GM12878 (cell line): ENCODE measurements at regions not wholly inside any gene's neighbourhood (a gene's known extent, or its start where the extent isn't known, plus 50 kb on each side); places are given as distances from the start of the nearest gene placed in this dataset.

Experiments
- ATAC-seq: fragments of 200-7000 bp; cut with Tn5 transposase; 3 replicates; pipeline ENCODE4 v1.9.1; 2020; ENCODE audit warnings: mild to moderate bottlenecking, moderate library complexity
- BruUV-seq: library from RNA; stranded (reverse); fragments of 400-500 nt; replicated peaks from 2 replicates; lab custom pipeline; 2021; lab: Mats Ljungman, UMichigan
- CTCF ChIA-PET: fragments of 300-600 bp; sonication (Branson Sonifier 250); formaldehyde crosslinking; extraction: SDS; loops from one replicate; lab custom pipeline; 2021; ENCODE audit warnings: inconsistent platforms; lab: Yijun Ruan, JAX
- POLR2A ChIA-PET: fragments of 350-600 bp; formaldehyde crosslinking; extraction: SDS; loops from one replicate; lab custom pipeline; 2021; ENCODE audit warnings: inconsistent platforms; lab: Charles Lee
- RAD21 ChIA-PET: fragments of 300-600 bp; sonication (Branson Sonifier 250); formaldehyde crosslinking; loops from one replicate; lab custom pipeline; 2023; ENCODE audit warnings: antibody characterized with exemption; ENCODE audit not compliant: unreplicated experiment; lab: Charles Lee
- SMC1A ChIA-PET: fragments of 300-600 bp; sonication (Branson Sonifier 250); formaldehyde crosslinking; loops from one replicate; lab custom pipeline; 2023; ENCODE audit not compliant: unreplicated experiment, uncharacterized antibody; lab: Charles Lee
- DNase-seq: peaks from one replicate; pipeline ENCODE4 v3.0.0-alpha.2; 2011; ENCODE audit warnings: low read depth, low spot score
- FAIRE-seq: peaks from 3 replicates; lab custom pipeline; 2011; peaks lifted over from hg19 to GRCh38; lab: Jason Lieb, UNC
- H2AFZ ChIP-seq: 2 replicates; pipeline ENCODE4 v1.6.0; 2011; ENCODE audit warnings: low read depth, low read length, control low read depth; ENCODE audit not compliant: control insufficient read depth
- H3K27ac ChIP-seq: 2 replicates; pipeline ENCODE4 v1.5.1; 2011; ENCODE audit warnings: control low read depth; ENCODE audit not compliant: control insufficient read depth, insufficient read depth
- H3K27me3 ChIP-seq, 2 experiments: replicated peaks in 1 of 2; 2 replicates each; pipeline versions ENCODE4 v1.6.0 to v1.6.1; 2011; ENCODE audit warnings: low read length in 1 of 2; ENCODE audit not compliant: control insufficient read depth in 2 of 2, insufficient read depth in 2 of 2
- H3K36me3 ChIP-seq, 2 experiments: 2 replicates each; pipeline ENCODE4 v1.5.1; 2011; ENCODE audit warnings: low read length in 1 of 2; ENCODE audit not compliant: control insufficient read depth in 2 of 2, insufficient read depth in 2 of 2
- H3K4me1 ChIP-seq: 2 replicates; pipeline ENCODE4 v1.6.1; 2011; ENCODE audit warnings: mild to moderate bottlenecking, low read length, moderate library complexity, mixed read lengths; ENCODE audit not compliant: control insufficient read depth, insufficient read depth
- H3K4me2 ChIP-seq: 2 replicates; pipeline ENCODE4 v1.6.0; 2011; ENCODE audit warnings: control low read depth; ENCODE audit not compliant: control insufficient read depth, insufficient read depth
- H3K4me3 ChIP-seq: fragments of 200-600 bp; sonication (generic); 2 replicates; pipeline ENCODE4 v1.5.1; 2016
- H3K79me2 ChIP-seq: 2 replicates; pipeline ENCODE4 v1.6.0; 2011; ENCODE audit warnings: low read length; ENCODE audit not compliant: control insufficient read depth, insufficient read depth
- H3K9ac ChIP-seq: 2 replicates; pipeline ENCODE4 v1.8.0; 2011; ENCODE audit warnings: low read length, control low read depth, mixed read lengths; ENCODE audit not compliant: control insufficient read depth, insufficient read depth
- H3K9me3 ChIP-seq: replicated peaks from 3 replicates; pipeline ENCODE4 v1.5.1; 2011; ENCODE audit warnings: mild to moderate bottlenecking, low read length; ENCODE audit not compliant: control insufficient read depth, insufficient read depth
- H4K20me1 ChIP-seq: 2 replicates; pipeline ENCODE4 v1.6.0; 2011; ENCODE audit not compliant: control insufficient read depth, insufficient read depth
- BMI1 ChIP-seq: fragments of 450-650 bp; IDR thresholded peaks from 2 replicates; pipeline ENCODE4 v1.6.1; 2016; ENCODE audit warnings: mild to moderate bottlenecking, moderate library complexity, borderline replicate concordance
- NFIC ChIP-seq: IDR thresholded peaks from 2 replicates; pipeline ENCODE4 v1.6.1; 2012; ENCODE audit warnings: low read depth, mild to moderate bottlenecking, inconsistent platforms, low read length, moderate library complexity
- NFYA ChIP-seq: IDR thresholded peaks from 2 replicates; pipeline ENCODE4 v1.6.1; 2011; ENCODE audit warnings: low read depth, mild to moderate bottlenecking, low read length, improper control_type of control experiment, borderline replicate concordance
- NR2C2 ChIP-seq: IDR thresholded peaks from 2 replicates; pipeline ENCODE4 v1.6.1; 2011; ENCODE audit warnings: borderline replicate concordance, low read depth; ENCODE audit not compliant: control insufficient read depth, insufficient read length
- RB1 ChIP-seq: fragments of 450-650 bp; formaldehyde crosslinking; IDR thresholded peaks from 2 replicates; pipeline ENCODE4 v1.6.1; 2017; ENCODE audit warnings: mild to moderate bottlenecking, borderline replicate concordance
- ZBED1 ChIP-seq: IDR thresholded peaks from 2 replicates; pipeline ENCODE4 v1.6.1; 2016; ENCODE audit warnings: borderline replicate concordance
- ZNF207 ChIP-seq: fragments of 450-650 bp; IDR thresholded peaks from 2 replicates; pipeline ENCODE4 v1.6.1; 2014; ENCODE audit warnings: antibody characterized with exemption, mild to moderate bottlenecking, borderline replicate concordance
- ZNF274 ChIP-seq: IDR thresholded peaks from one replicate; pipeline ENCODE4 v1.8.0; 2011; ENCODE audit not compliant: insufficient read length, insufficient read depth
- WGBS: methylation state at CpG from one replicate; pipeline ENCODE4 v1.1.6; 2016; ENCODE audit warnings: low lambda C conversion rate; ENCODE audit not compliant: insufficient replicate concordance, insufficient coverage; ENCODE audit errors: missing lambda C conversion rate; 5-methylcytosine and 5-hydroxymethylcytosine counted together
- in situ Hi-C: fragments of 300-500 bp; cut with MboI; formaldehyde crosslinking; loops from 9 replicates; pipeline ENCODE4 v1.14.3; 2018; ENCODE audit warnings: mixed read lengths
- intact Hi-C: fragments of 100-400 bp; cut with micrococcal nuclease; formaldehyde crosslinking; loops from one replicate; pipeline ENCODE4 v1.14.2; 2022; ENCODE audit not compliant: unreplicated experiment
- TF ChIP-seq, protein P1 (sequence below): fragments of 450-650 bp; IDR thresholded peaks from 2 replicates; pipeline ENCODE4 v1.6.1; 2017; ENCODE audit warnings: mild to moderate bottlenecking, moderate library complexity
- TF ChIP-seq, protein P2 (sequence below): fragments of 450-650 bp; IDR thresholded peaks from 2 replicates; pipeline ENCODE4 v1.6.1; 2016; ENCODE audit warnings: mild to moderate bottlenecking, moderate library complexity, borderline replicate concordance
- TF ChIP-seq, protein P3 (sequence below), 3 experiments: IDR thresholded peaks in 2 of 3; conservative IDR thresholded peaks in 1 of 3; 2 replicates each; pipeline ENCODE4 v1.5.1; 2011; ENCODE audit warnings: low read depth in 3 of 3, low read length in 3 of 3, mild to moderate bottlenecking in 3 of 3, control low read depth in 2 of 3, moderate library complexity in 2 of 3, inconsistent platforms in 1 of 3, mixed read lengths in 1 of 3; ENCODE audit not compliant: control insufficient read depth in 2 of 3, insufficient read depth in 1 of 3; ENCODE audit errors: extremely low read depth in 1 of 3

DNA sequence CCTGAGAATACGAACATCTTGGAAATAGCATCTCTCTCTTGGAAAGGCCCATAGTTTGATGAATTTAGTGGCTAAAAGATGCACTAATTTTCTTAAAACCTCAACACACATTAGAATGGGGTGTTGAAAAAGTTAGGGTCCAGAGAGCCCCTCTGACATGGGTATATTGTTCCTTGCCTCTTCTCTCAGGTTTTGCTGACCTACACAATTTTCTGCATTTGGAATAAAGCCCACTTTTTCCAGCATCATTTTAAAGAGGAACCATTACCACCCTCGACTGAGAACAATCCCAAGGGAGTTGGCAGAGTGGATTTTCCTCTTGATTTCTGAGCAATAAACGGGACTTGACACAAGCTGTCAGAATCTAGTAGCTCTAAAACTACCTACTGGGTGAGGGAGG is 156.1 kb downstream of the PMP22 start (continued):
- TF ChIP-seq, protein P1, sequence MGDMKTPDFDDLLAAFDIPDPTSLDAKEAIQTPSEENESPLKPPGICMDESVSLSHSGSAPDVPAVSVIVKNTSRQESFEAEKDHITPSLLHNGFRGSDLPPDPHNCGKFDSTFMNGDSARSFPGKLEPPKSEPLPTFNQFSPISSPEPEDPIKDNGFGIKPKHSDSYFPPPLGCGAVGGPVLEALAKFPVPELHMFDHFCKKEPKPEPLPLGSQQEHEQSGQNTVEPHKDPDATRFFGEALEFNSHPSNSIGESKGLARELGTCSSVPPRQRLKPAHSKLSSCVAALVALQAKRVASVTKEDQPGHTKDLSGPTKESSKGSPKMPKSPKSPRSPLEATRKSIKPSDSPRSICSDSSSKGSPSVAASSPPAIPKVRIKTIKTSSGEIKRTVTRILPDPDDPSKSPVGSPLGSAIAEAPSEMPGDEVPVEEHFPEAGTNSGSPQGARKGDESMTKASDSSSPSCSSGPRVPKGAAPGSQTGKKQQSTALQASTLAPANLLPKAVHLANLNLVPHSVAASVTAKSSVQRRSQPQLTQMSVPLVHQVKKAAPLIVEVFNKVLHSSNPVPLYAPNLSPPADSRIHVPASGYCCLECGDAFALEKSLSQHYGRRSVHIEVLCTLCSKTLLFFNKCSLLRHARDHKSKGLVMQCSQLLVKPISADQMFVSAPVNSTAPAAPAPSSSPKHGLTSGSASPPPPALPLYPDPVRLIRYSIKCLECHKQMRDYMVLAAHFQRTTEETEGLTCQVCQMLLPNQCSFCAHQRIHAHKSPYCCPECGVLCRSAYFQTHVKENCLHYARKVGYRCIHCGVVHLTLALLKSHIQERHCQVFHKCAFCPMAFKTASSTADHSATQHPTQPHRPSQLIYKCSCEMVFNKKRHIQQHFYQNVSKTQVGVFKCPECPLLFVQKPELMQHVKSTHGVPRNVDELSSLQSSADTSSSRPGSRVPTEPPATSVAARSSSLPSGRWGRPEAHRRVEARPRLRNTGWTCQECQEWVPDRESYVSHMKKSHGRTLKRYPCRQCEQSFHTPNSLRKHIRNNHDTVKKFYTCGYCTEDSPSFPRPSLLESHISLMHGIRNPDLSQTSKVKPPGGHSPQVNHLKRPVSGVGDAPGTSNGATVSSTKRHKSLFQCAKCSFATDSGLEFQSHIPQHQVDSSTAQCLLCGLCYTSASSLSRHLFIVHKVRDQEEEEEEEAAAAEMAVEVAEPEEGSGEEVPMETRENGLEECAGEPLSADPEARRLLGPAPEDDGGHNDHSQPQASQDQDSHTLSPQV, result no peak

DNA sequence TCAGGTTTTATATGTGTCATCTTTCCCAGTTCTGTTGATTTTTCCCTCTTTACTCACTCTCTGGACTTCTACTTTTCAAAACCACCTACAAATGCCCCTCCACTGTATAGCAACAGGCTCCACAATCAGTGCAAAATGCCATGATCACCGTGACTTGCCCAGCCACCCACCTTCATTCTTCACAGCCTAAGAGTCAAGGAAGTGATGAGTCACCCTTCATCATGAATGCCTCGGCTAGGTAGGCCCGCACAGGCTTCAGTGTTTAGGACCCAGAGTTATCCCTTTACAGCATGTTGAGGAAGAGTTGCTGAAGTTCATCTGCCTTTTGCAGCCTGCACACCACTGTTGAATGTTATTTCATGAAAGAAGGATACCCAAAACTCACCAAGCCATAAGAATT is 158.6 kb downstream of the PMP22 start:
- BruUV-seq, result no TSS peak
- ATAC-seq (no peak), DNase-seq (no peak), FAIRE-seq (no peak)
- ChIA-PET SMC1A (no interaction called here), POLR2A (no interaction called here), RAD21 (no interaction called here), CTCF (no interaction called here)
- no peak overlapping the region for H3K9ac ChIP-seq
- TF ChIP-seq BMI1 (no peak), ZNF207 (no peak), NFYA (no peak), ZNF274 (no peak), NFIC (no peak), NR2C2 (no peak), ZBED1 (no peak), RB1 (no peak)
- TF ChIP-seq, protein P2, sequence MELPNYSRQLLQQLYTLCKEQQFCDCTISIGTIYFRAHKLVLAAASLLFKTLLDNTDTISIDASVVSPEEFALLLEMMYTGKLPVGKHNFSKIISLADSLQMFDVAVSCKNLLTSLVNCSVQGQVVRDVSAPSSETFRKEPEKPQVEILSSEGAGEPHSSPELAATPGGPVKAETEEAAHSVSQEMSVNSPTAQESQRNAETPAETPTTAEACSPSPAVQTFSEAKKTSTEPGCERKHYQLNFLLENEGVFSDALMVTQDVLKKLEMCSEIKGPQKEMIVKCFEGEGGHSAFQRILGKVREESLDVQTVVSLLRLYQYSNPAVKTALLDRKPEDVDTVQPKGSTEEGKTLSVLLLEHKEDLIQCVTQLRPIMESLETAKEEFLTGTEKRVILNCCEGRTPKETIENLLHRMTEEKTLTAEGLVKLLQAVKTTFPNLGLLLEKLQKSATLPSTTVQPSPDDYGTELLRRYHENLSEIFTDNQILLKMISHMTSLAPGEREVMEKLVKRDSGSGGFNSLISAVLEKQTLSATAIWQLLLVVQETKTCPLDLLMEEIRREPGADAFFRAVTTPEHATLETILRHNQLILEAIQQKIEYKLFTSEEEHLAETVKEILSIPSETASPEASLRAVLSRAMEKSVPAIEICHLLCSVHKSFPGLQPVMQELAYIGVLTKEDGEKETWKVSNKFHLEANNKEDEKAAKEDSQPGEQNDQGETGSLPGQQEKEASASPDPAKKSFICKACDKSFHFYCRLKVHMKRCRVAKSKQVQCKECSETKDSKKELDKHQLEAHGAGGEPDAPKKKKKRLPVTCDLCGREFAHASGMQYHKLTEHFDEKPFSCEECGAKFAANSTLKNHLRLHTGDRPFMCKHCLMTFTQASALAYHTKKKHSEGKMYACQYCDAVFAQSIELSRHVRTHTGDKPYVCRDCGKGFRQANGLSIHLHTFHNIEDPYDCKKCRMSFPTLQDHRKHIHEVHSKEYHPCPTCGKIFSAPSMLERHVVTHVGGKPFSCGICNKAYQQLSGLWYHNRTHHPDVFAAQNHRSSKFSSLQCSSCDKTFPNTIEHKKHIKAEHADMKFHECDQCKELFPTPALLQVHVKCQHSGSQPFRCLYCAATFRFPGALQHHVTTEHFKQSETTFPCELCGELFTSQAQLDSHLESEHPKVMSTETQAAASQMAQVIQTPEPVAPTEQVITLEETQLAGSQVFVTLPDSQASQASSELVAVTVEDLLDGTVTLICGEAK, result no peak
- TF ChIP-seq, protein P3, sequence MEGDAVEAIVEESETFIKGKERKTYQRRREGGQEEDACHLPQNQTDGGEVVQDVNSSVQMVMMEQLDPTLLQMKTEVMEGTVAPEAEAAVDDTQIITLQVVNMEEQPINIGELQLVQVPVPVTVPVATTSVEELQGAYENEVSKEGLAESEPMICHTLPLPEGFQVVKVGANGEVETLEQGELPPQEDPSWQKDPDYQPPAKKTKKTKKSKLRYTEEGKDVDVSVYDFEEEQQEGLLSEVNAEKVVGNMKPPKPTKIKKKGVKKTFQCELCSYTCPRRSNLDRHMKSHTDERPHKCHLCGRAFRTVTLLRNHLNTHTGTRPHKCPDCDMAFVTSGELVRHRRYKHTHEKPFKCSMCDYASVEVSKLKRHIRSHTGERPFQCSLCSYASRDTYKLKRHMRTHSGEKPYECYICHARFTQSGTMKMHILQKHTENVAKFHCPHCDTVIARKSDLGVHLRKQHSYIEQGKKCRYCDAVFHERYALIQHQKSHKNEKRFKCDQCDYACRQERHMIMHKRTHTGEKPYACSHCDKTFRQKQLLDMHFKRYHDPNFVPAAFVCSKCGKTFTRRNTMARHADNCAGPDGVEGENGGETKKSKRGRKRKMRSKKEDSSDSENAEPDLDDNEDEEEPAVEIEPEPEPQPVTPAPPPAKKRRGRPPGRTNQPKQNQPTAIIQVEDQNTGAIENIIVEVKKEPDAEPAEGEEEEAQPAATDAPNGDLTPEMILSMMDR (IDR thresholded peaks at IDR 0.05 in 2 of 3, conservative IDR thresholded peaks at IDR 0.05 in 1 of 3; ENCODE audit: control insufficient read depth in 2 of 3, extremely low read depth in 1 of 3, insufficient read depth in 1 of 3, low read depth in 3 of 3, low read length in 3 of 3), result no peak
- H3K4me2 ChIP-seq, result no peak overlapping the region
- no peaks in the 10 kb centered on the region for H3K4me1 ChIP-seq
- no peak overlapping the region for H3K27ac ChIP-seq
- H3K4me3 ChIP-seq, result no peak overlapping the region
- intact Hi-C loops (no loop called here), in situ Hi-C loops (no loop called here)
- H3K27me3 ChIP-seq, result no peaks in the 10 kb centered on the region
- no peak overlapping the region for H2AFZ ChIP-seq
- no peaks in the 10 kb centered on the region for H3K36me3 ChIP-seq
- no peaks in the 10 kb centered on the region for H3K9me3 ChIP-seq
- H4K20me1 ChIP-seq, result no peaks in the 10 kb centered on the region
- 4% methylated on average over 3 of the region's 3 CpGs for WGBS
- H3K79me2 ChIP-seq, result no peaks in the 10 kb centered on the region
